Liver (tissue), 8 donors: ENCODE measurements at regions not wholly inside any gene's neighbourhood (a gene's known extent, or its start where the extent isn't known, plus 50 kb on each side); places are given as distances from the start of the nearest gene placed in this dataset.

Experiments used
- DNase-seq: peaks from one replicate; pipeline ENCODE4 v3.0.0-alpha.2; 2017; ENCODE audit warnings: low spot score
- H3K27ac ChIP-seq, 2 donors: one replicate each; pipeline ENCODE4 v1.7.0; 2013; ENCODE audit warnings: inconsistent platforms in 2 of 2, low read length in 2 of 2, control low read depth in 1 of 2, low read depth in 1 of 2, mild to moderate bottlenecking in 1 of 2
- H3K27me3 ChIP-seq, 4 donors: one replicate each; pipeline versions ENCODE4 v1.6.1 to v1.7.0; 2013; ENCODE audit warnings: low read length in 3 of 4, inconsistent platforms in 1 of 4, mild to moderate bottlenecking in 1 of 4, moderate library complexity in 1 of 4; ENCODE audit not compliant: control insufficient read depth in 4 of 4, insufficient read depth in 4 of 4
- H3K36me3 ChIP-seq, 4 donors: one replicate each; pipeline versions ENCODE4 v1.6.1 to v1.7.0; 2013; ENCODE audit warnings: low read length in 3 of 4, mild to moderate bottlenecking in 3 of 4, low read depth in 1 of 4, moderate library complexity in 1 of 4; ENCODE audit not compliant: control insufficient read depth in 4 of 4, insufficient read depth in 3 of 4
- H3K4me1 ChIP-seq, 4 donors: one replicate each; pipeline versions ENCODE4 v1.6.1 to v1.7.0; 2013; ENCODE audit warnings: low read length in 3 of 4, mild to moderate bottlenecking in 3 of 4, moderate library complexity in 1 of 4; ENCODE audit not compliant: control insufficient read depth in 4 of 4, insufficient read depth in 4 of 4
- H3K4me3 ChIP-seq, 3 donors: one replicate each; pipeline versions ENCODE4 v1.6.1 to v1.7.0; 2013; ENCODE audit warnings: low read length in 3 of 3, control low read depth in 1 of 3, low read depth in 1 of 3, mild to moderate bottlenecking in 1 of 3
- H3K9ac ChIP-seq, 2 donors: one replicate each; pipeline ENCODE4 v1.7.0; 2013; ENCODE audit warnings: low read length in 2 of 2, mild to moderate bottlenecking in 2 of 2, moderate library complexity in 2 of 2, control low read depth in 1 of 2, low read depth in 1 of 2
- H3K9me3 ChIP-seq, 4 donors: one replicate each; pipeline versions ENCODE4 v1.6.1 to v1.7.0; 2013; ENCODE audit warnings: low read length in 3 of 4; ENCODE audit not compliant: control insufficient read depth in 4 of 4
- ATF3 ChIP-seq: IDR thresholded peaks from 2 replicates; pipeline ENCODE4 v1.6.1; 2016; ENCODE audit warnings: antibody characterized with exemption
- CTCF ChIP-seq: fragments of 150-350 bp; IDR thresholded peaks from 2 replicates; pipeline ENCODE4 v1.5.1; 2017; ENCODE audit warnings: improper control_type of control experiment, low read depth, low read length; ENCODE audit not compliant: missing input control
- FOXA2 ChIP-seq: IDR thresholded peaks from 2 replicates; pipeline ENCODE4 v1.6.1; 2016; ENCODE audit warnings: antibody characterized with exemption
- GABPA ChIP-seq, 2 donors: IDR thresholded peaks in 1 of 2; conservative IDR thresholded peaks in 1 of 2; 2 replicates each; pipeline ENCODE4 v1.6.1; 2016; ENCODE audit warnings: antibody characterized with exemption in 2 of 2, mild to moderate bottlenecking in 1 of 2, moderate library complexity in 1 of 2
- HNF4A ChIP-seq, 2 donors: conservative IDR thresholded peaks; 2 replicates each; pipeline ENCODE4 v1.6.1; 2016; ENCODE audit warnings: antibody characterized with exemption in 2 of 2, mild to moderate bottlenecking in 2 of 2
- HNF4G ChIP-seq: IDR thresholded peaks from 2 replicates; pipeline ENCODE4 v1.6.1; 2016; ENCODE audit warnings: antibody characterized with exemption
- JUND ChIP-seq, 2 donors: IDR thresholded peaks; 2 replicates each; pipeline ENCODE4 v1.6.1; 2016; ENCODE audit warnings: antibody characterized with exemption in 2 of 2
- MAX ChIP-seq: IDR thresholded peaks from 2 replicates; pipeline ENCODE4 v1.6.1; 2016; ENCODE audit warnings: antibody characterized with exemption
- NR2F2 ChIP-seq: IDR thresholded peaks from 2 replicates; pipeline ENCODE4 v1.6.1; 2016; ENCODE audit warnings: antibody characterized with exemption
- RAD21 ChIP-seq, 2 donors: IDR thresholded peaks; 2 replicates each; pipeline ENCODE4 v1.6.1; 2016; ENCODE audit warnings: antibody characterized with exemption in 2 of 2, mild to moderate bottlenecking in 2 of 2
- REST ChIP-seq: IDR thresholded peaks from 2 replicates; pipeline ENCODE4 v1.6.1; 2016; ENCODE audit warnings: antibody characterized with exemption, mild to moderate bottlenecking
- RXRA ChIP-seq, 2 donors: IDR thresholded peaks; 2 replicates each; pipeline ENCODE4 v1.6.1; 2017 to 2018; ENCODE audit warnings: antibody characterized with exemption in 2 of 2, mild to moderate bottlenecking in 1 of 2
- SP1 ChIP-seq: IDR thresholded peaks from 2 replicates; pipeline ENCODE4 v1.6.1; 2018; ENCODE audit warnings: antibody characterized with exemption, mild to moderate bottlenecking
- TAF1 ChIP-seq: conservative IDR thresholded peaks from 2 replicates; pipeline ENCODE4 v1.6.1; 2016; ENCODE audit warnings: antibody characterized with exemption, mild to moderate bottlenecking
- YY1 ChIP-seq: IDR thresholded peaks from 2 replicates; pipeline ENCODE4 v1.6.1; 2016; ENCODE audit warnings: antibody characterized with exemption, mild to moderate bottlenecking
- WGBS: extraction: QIAGEN DNeasy Blood & Tissue Kit; methylation state at CpG from one replicate; pipeline ENCODE4 v1.1.7; 2013; 5-methylcytosine and 5-hydroxymethylcytosine counted together
- donor health status: healthy.
- donor health status: healthy.
- donor health status: healthy.
- donor health status: healthy.
- donor health status: healthy.

GRCh38 chr1:83495560-83495959 lies 503.4 kb downstream of the TTLL7 start:
- no peak overlapping the region for H3K9ac ChIP-seq
- H3K4me3 ChIP-seq: no peak overlapping the region
- H3K36me3 ChIP-seq: no peaks in the 10 kb centered on the region
- 95% methylated on average over 9 of the region's 9 CpGs for WGBS
- TF ChIP-seq MAX (no peak), RAD21 (IDR thresholded peaks at IDR 0.05) (no peak), SP1 (no peak), GABPA (IDR thresholded peaks at IDR 0.05 in 1 of 2, conservative IDR thresholded peaks at IDR 0.05 in 1 of 2) (no peak), REST (no peak), ATF3 (no peak), NR2F2 (no peak), JUND (IDR thresholded peaks at IDR 0.05) (no peak), HNF4A (conservative IDR thresholded peaks at IDR 0.05) (no peak), FOXA2 (no peak)
- no peaks in the 10 kb centered on the region for H3K27me3 ChIP-seq
- DNase-seq: no peak
- peaks cover 0 to 5% (median under 1%) of the 10 kb centered on the region in 4 donors for H3K4me1 ChIP-seq
- H3K27ac ChIP-seq: no peak overlapping the region
- H3K9me3 ChIP-seq: no peaks in the 10 kb centered on the region

DNA sequence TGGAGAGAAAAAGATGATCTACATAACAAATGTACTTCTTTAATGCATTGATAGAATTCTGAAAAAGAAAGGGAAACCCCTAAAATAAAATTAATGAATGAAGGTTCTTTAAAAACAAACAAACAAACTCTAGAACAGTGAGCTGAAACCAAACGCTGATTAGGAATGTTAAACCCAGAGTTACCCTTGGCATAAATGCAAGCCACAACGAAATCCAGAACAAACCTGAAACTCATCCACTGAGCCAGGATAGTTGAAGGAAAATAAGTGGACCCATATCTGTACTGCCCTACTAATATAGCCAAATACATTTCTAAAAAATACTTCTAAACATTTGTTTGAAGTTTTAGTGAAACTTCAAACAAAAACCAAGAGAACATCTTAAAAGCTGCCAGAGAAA lies 505.3 kb downstream of the TTLL7 start:
- TF ChIP-seq REST: no peak
- no peak for TF ChIP-seq CTCF
- TF ChIP-seq MAX: no peak
- no peak for TF ChIP-seq TAF1
- no peak for TF ChIP-seq ATF3
- TF ChIP-seq HNF4G: no peak
- no peak for TF ChIP-seq JUND (IDR thresholded peaks at IDR 0.05)
- TF ChIP-seq RXRA (IDR thresholded peaks at IDR 0.05): no peak
- TF ChIP-seq YY1: no peak
- TF ChIP-seq GABPA (IDR thresholded peaks at IDR 0.05 in 1 of 2, conservative IDR thresholded peaks at IDR 0.05 in 1 of 2): no peak
- Histone ChIP-seq H3K9ac (no peak overlapping the region), H3K27me3 (no peaks in the 10 kb centered on the region), H3K27ac (no peak overlapping the region), H3K4me1 (no peaks in the 10 kb centered on the region), H3K36me3 (no peaks in the 10 kb centered on the region), H3K9me3 (no peaks in the 10 kb centered on the region), H3K4me3 (no peak overlapping the region)
- 22% methylated on average over 2 of the region's 2 CpGs for WGBS
- DNase-seq: no peak
